ENCODE measurements at regions not wholly inside any gene's neighbourhood (a gene's known extent, or its start where the extent isn't known, plus 50 kb on each side); places are given as distances from the start of the nearest gene placed in this dataset.

- TF ChIP-seq, protein P1, sequence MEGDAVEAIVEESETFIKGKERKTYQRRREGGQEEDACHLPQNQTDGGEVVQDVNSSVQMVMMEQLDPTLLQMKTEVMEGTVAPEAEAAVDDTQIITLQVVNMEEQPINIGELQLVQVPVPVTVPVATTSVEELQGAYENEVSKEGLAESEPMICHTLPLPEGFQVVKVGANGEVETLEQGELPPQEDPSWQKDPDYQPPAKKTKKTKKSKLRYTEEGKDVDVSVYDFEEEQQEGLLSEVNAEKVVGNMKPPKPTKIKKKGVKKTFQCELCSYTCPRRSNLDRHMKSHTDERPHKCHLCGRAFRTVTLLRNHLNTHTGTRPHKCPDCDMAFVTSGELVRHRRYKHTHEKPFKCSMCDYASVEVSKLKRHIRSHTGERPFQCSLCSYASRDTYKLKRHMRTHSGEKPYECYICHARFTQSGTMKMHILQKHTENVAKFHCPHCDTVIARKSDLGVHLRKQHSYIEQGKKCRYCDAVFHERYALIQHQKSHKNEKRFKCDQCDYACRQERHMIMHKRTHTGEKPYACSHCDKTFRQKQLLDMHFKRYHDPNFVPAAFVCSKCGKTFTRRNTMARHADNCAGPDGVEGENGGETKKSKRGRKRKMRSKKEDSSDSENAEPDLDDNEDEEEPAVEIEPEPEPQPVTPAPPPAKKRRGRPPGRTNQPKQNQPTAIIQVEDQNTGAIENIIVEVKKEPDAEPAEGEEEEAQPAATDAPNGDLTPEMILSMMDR (IDR thresholded peaks at IDR 0.05) = no peak
Measured at GRCh38 chr12:34396006-34396860, 373.9 kb downstream of the ALG10 start.

DNA sequence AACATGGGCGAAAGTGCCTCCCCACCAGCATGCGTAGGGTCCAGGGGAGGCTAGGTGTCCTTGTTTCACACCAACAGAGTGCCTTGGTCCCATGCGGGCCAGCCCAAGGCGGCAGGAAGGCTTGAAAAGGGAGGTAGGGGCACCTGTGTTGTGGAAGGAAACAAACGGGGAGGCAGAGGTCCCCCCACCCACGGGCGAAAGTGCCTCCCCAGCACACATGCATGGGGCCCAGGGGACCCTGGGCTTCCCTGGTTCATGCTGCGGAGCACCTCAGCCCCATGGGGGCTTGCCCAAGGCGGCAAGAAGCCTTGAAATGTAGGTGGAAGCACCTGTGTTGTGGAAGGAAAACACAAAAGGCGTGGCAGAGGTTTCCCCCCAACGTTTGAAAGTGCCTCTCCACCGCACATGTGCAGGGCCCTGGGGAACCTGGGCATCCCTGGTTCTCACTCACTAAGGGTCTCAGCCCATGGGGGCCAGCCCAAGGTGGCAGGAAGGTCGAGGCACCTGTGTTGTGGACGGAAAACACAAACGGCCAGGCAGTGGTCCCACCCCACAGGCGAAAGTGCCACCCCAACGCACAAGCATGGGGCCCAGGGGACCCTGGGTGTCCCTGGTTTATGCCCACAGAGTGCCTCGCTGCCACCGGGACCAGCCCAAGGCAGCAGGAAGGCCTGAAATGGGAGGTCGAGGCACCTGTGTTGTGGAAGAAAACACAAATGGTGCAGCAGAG lies 374.7 kb downstream of the ALG10 start:
- TF ChIP-seq, protein P1 (IDR thresholded peaks at IDR 0.05) = no peak

GRCh38 chr12:34397591-34398365 lies 375.5 kb downstream of the ALG10 start:
- TF ChIP-seq, protein P1 (IDR thresholded peaks at IDR 0.05) = no peak

GRCh38 chr12:34398366-34398705 lies 376.0 kb downstream of the ALG10 start:
- TF ChIP-seq, protein P1 (IDR thresholded peaks at IDR 0.05) = no peak

DNA sequence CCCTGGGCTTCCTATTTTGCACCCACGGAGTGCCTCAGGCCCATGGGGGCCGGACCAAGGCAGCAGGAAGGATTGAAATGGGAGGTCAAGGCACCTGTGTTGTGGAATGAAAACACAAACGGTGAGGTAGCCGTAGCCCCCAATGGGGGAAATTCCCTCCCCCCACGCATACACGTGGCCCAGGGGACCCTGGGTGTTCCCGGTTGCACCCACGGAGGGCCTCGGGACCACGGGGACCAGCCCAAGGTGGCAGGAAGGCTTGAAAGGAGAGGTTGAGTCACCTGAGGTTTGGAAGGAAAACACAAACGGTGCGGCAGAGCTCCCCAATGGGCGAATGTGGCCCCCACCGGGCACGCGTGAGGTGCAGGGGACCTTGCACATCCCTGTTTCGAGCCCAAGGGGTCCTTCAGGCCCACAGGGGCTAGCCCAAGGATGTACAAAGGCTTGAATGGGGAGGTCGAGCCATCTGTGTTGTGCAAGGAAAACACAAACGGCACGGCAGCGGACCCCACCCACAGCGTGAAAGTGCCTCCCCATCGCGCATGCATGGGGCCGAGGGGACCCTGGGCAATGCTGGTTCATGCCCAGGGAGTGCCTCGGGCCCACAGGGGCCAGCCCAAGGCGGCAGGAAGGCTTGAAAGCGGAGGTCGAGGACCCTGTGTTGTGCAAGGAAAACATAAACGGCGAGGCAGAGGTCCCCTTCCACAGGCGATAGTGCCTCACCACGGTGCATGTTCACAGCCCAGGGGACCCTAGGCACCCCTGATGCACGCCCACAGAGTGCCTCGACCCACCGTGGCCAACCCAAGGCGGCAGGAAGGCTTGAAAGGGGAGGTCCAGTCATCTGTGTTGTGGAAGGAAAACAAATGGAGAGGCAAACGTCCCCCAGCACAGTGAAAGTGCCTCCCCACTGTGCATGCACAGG lies 376.7 kb downstream of the ALG10 start:
- TF ChIP-seq, protein P1 (IDR thresholded peaks at IDR 0.05) = no peak

GRCh38 chr12:34399631-34400410 lies 377.5 kb downstream of the ALG10 start:
- TF ChIP-seq, protein P1 (IDR thresholded peaks at IDR 0.05) = no peak
